ENCODE measurements at regions not wholly inside any gene's neighbourhood (a gene's known extent, or its start where the extent isn't known, plus 50 kb on each side); places are given as distances from the start of the nearest gene placed in this dataset.

DNA sequence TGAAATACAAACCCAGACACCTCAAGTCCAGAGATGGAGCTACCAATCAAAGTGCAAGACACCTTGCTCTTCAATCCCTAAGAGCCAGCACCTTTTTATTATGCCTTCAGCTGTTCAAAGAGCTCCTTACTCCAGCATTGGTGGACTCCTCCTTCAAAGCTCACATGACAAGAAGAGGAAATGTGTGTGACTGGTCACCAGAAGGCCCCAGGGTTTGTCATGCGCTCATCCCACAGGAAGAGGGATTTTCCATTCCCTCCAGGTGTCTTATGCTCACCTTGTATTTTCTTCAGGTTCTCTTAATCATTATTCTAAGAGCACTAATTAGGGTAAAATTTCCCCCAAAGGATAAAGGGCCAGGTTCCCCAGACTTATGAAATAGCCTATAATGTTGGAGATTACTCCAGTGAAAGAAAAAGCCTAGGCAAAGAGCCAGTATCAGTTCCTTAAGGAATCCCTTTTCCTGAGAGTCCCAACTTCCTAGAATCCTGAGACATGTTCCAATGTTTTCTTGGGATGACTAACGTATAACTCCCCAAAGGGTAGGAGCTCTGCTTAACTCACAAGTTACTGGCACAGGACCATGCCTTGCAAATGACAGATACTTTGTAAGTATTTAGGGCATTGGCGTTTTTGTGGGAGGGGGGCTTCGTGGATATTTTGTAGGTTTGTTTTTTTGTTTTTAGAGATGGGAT is 56.9 kb upstream of the SOX9 start:
- TF ChIP-seq POLR2AphosphoS5 (IDR thresholded peaks at IDR 0.05; ENCODE audit: borderline replicate concordance, low read depth, low read length): no peak
- TF ChIP-seq EZH2 (IDR thresholded peaks at IDR 0.05): no peak
- no peak for TF ChIP-seq FOXP2 (optimal IDR thresholded peaks at IDR 0.05; ENCODE audit: control extremely low read depth, extremely low read length, insufficient read depth)
